ENCODE measurements at regions not wholly inside any gene's neighbourhood (a gene's known extent, or its start where the extent isn't known, plus 50 kb on each side); places are given as distances from the start of the nearest gene placed in this dataset.
"Not testable (repeated sequence)": the region's sequence is repeated elsewhere in the genome, so short reads cannot be mapped to it uniquely, and the experiment has no call there.

- H3K36me3 Mint-ChIP-seq (ENCODE audit: low read depth); H3K27ac Mint-ChIP-seq; H3K4me3 Mint-ChIP-seq; H3K4me1 Mint-ChIP-seq; intact Hi-C loops (cut with DNase I, micrococcal nuclease); CTCF ChIA-PET; ATAC-seq; DNase-seq; H3K27me3 Mint-ChIP-seq; H3K9me3 Mint-ChIP-seq (ENCODE audit: low read depth); POLR2A ChIA-PET: not testable (repeated sequence)
Observed at GRCh38 chr9:64813072-64813471, 471.9 kb downstream of the FOXD4L5 start.

DNA sequence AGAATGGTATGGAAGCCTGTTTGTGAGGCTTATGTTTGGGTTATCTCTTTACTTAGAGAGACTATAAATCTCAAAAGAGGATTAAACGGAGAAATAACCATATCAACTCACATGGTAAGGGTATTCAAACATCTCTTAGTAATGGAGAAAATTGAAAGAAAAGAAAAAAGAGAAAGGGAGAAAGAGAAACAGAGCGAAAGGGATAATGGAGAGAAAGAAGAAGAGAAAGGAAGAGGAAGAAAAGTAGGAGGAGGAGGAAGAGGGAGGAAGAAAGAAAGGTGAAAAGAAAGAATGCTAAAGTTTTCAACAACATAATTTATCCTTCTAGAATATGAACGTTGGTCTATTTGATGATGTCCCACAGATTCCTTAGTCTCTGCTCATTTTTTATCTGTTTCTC, 506.3 kb downstream of the FOXD4L5 start:
- H3K27me3 Mint-ChIP-seq; CTCF ChIA-PET; H3K36me3 Mint-ChIP-seq (ENCODE audit: low read depth); H3K4me1 Mint-ChIP-seq; H3K27ac Mint-ChIP-seq; H3K9me3 Mint-ChIP-seq (ENCODE audit: low read depth); POLR2A ChIA-PET; ATAC-seq; intact Hi-C loops (cut with DNase I, micrococcal nuclease); H3K4me3 Mint-ChIP-seq; DNase-seq: not testable (repeated sequence)

- H3K4me3 Mint-ChIP-seq; intact Hi-C loops (cut with DNase I, micrococcal nuclease); H3K36me3 Mint-ChIP-seq (ENCODE audit: low read depth); ATAC-seq; H3K27ac Mint-ChIP-seq; H3K27me3 Mint-ChIP-seq; POLR2A ChIA-PET; H3K4me1 Mint-ChIP-seq; DNase-seq; CTCF ChIA-PET; H3K9me3 Mint-ChIP-seq (ENCODE audit: low read depth): not testable (repeated sequence)
Observed at GRCh38 chr9:64776269-64776668, 508.7 kb downstream of the FOXD4L5 start.

DNA sequence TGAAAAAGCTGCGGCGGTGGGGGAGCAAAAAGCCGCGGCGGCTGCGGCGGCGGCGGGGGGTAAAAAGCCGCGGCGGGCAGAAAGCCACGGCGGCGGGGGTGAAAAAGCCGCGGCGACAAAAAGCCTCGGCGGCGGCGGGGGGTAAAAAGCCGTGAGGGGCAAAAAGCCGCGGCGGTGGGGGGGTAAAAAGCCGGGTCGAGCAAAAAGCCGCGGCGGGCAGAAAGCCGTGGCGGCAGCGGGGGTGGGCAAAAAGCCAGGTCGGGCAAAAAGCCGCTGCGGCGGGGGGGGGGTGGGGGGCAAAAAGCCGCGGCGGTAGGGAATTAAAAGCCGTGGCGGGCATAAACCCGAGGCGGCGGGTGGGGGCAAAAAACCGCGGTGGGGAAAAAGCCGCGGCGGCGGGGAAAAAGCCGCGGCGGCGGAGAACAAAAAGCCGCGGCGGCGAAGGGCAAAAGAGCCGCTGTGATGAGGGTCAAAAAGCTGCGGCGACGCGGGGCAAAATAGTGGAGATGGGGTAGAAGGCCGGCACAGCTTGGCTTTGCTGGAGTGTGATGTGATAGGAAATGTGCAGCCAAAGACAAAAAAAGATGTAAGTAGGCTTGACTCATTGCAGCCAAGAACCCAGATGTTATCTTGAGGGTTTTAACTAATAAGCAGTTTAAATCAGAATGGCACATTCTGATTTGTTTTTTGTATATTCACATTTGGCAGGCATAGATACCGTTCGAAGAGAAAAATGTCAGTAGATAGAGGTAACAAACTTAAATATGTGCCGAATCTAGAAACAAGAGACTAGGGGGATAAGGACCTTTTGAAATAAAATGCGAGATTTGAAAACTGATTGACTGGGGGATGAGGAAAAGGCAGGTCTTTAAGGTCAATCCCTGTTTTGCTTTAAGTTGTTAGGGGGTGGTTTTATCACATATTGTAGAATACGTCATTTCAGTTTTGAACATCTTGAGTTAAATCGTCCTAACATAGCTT, 509.9 kb downstream of the FOXD4L5 start:
- CTCF ChIA-PET; intact Hi-C loops (cut with DNase I, micrococcal nuclease); H3K27ac Mint-ChIP-seq; H3K27me3 Mint-ChIP-seq; H3K4me3 Mint-ChIP-seq; H3K9me3 Mint-ChIP-seq (ENCODE audit: low read depth); H3K4me1 Mint-ChIP-seq; ATAC-seq; POLR2A ChIA-PET; H3K36me3 Mint-ChIP-seq (ENCODE audit: low read depth): not testable (repeated sequence)
- DNase-seq: peak; percentile 3

DNA sequence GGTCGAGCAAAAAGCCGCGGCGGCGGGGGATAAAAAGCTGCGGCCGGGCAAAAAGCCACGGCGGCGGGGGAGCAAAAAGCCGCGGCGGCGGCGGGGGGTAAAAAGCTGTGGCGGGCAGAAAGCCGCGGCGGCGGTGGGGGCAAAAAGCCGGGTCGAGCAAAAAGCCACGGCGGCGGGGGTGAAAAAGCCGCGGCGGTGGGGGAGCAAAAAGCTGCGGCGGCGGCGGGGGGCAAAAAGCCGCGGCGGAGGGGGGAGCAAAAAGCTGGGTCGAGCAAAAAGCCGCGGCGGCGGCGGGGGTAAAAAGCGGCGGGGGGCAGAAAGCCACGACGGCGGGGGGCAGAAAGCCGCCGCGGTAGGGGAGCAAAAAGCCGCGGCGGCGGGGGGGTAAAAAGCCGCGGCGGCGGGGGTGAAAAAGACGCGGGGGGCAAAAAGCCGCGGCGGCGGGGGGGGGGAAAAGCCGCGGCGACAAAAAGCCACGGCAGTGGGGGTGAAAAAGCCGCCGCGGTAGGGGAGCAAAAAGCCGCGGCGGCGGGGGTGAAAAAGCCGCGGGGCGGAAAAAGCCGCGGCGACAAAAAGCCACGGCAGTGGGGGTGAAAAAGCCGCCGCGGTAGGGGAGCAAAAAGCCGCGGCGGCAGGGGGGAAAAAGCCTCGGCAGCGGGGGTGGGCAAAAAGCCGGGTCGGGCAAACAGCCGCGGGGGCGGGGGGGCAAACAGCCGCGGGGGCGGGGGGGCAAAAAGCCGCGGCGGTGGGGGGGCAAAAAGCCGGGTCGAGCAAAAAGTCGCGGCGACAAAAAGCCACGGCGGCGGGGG, 510.8 kb downstream of the FOXD4L5 start:
- ATAC-seq; H3K27ac Mint-ChIP-seq; POLR2A ChIA-PET; CTCF ChIA-PET; H3K4me3 Mint-ChIP-seq; H3K4me1 Mint-ChIP-seq; H3K9me3 Mint-ChIP-seq (ENCODE audit: low read depth); DNase-seq; intact Hi-C loops (cut with DNase I, micrococcal nuclease); H3K36me3 Mint-ChIP-seq (ENCODE audit: low read depth); H3K27me3 Mint-ChIP-seq: not testable (repeated sequence)

- Mint-ChIP-seq H3K27ac (no peak overlapping the region), H3K36me3 (ENCODE audit: low read depth) (no peaks in the 10 kb centered on the region), H3K4me1 (no peaks in the 10 kb centered on the region), H3K4me3 (no peak overlapping the region), H3K27me3 (peaks cover 3% of the 10 kb centered on the region), H3K9me3 (ENCODE audit: low read depth) (no peaks in the 10 kb centered on the region)
- DNase-seq (peak; percentile 3), ATAC-seq (no peak)
- ChIA-PET CTCF (no interaction called here), POLR2A (no interaction called here)
- intact Hi-C loops (cut with DNase I, micrococcal nuclease): no loop called here
Observed at GRCh38 chr9:64773491-64773931, 511.5 kb downstream of the FOXD4L5 start.

GRCh38 chr9:64772751-64773331, 512.2 kb downstream of the FOXD4L5 start:
- ATAC-seq; H3K9me3 Mint-ChIP-seq (ENCODE audit: low read depth); CTCF ChIA-PET; H3K27ac Mint-ChIP-seq; H3K27me3 Mint-ChIP-seq; H3K4me1 Mint-ChIP-seq; H3K36me3 Mint-ChIP-seq (ENCODE audit: low read depth); H3K4me3 Mint-ChIP-seq; intact Hi-C loops (cut with DNase I, micrococcal nuclease); POLR2A ChIA-PET: not testable (repeated sequence)
- DNase-seq: peak; percentile 3

DNA sequence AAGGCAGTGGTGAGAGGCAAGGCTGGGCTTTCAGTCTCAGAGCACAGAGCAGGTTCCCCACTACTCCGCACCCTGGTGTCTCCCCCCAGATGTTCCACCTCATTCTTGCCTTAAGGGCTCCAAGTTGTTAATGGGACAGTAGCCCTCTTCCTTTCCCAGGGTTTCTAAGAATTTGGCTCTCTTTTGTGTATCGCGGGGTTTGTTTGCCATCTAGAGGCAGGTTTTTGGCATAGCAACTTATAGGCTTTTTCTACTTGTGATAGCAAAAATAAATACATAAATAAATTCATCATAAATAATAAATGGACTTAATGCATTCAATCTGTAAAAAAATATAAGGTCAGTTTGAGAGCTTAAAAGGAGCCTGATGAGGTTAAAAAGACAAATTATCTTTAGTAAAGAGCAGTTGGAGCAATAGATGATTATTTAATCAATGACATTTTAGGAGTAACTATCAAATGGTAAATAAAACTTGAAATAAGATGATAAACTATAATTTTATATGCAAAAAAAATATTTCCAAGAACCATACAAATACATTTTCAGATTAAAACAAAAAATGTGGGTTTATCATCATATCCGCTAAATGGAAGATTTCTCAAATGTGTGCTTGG, 512.8 kb downstream of the FOXD4L5 start:
- H3K9me3 Mint-ChIP-seq (ENCODE audit: low read depth); intact Hi-C loops (cut with DNase I, micrococcal nuclease); DNase-seq; H3K4me1 Mint-ChIP-seq; H3K36me3 Mint-ChIP-seq (ENCODE audit: low read depth); H3K27ac Mint-ChIP-seq; CTCF ChIA-PET; POLR2A ChIA-PET; H3K4me3 Mint-ChIP-seq; ATAC-seq; H3K27me3 Mint-ChIP-seq: not testable (repeated sequence)

Measured in activated CD4-positive, alpha-beta T cell treated with anti-CD3 and anti-CD28 coated beads for 36 hours (primary cell).